HG03342 (cell line): ENCODE measurements at regions not wholly inside any gene's neighbourhood (a gene's known extent, or its start where the extent isn't known, plus 50 kb on each side); places are given as distances from the start of the nearest gene placed in this dataset.

Source experiments
- ATAC-seq: cut with Tn5 transposase; IDR thresholded peaks from one replicate; pipeline ENCODE4 v1.9.1; 2021; ENCODE audit warnings: mild to moderate bottlenecking, moderate library complexity; ENCODE audit not compliant: unreplicated experiment

DNA sequence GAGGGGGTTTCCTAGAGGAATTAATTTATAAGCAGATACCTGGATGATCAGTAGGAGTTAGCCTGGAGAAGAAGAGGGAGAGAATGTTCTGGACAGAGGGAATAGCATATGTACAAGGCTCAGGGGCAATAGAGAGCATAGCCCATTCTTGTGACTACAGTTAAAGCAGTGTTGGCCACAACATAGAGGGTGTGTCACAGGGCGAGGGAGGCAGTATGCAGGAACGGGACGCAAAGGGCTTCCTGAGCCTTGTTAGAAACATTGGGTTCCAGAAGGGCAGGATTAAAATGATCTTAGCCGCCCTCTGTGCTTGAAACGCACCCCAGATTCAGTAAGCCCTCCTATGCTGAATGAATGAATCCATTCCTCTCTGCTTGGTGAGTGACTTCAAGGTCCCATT, 142.2 kb upstream of the PWP1 start:
- no peak for ATAC-seq

DNA sequence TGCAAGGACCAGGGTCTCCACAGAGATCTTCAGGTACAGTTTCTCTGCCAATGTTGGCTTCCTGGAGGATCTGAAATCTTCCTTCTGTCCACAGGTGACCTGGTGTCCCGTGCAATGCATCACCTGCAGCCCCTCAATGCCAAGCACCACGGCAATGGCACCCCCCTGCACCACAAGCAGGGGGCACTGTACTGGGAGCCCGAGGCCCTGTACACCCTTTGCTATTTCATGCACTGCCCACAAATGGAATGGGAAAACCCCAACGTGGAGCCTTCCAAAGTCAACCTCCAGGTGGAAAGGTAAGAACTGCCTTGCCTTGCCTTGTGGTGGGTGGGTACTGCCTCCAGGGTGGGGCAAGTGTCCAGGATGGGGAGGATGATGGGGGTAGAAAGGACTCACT, 141.8 kb upstream of the PWP1 start:
- ATAC-seq = no peak

DNA sequence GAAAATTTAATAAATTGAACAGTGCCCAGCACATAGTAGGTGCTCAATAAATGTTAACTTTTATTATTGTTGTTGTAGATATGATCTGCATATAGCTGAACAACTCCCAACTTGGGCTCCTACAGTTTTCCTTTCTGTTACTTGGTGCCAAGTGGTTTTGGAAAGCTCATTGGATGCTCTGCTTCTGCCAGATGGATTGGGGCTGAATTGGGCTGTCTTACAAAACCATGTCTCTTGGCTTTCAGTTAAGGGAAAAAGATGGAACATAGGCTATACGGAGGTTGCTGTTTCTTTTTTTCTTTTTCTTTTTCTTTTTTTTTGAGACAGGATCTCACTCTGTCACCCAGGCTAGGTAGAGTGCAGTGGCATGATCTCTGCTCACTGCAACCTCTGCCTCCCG, 140.7 kb upstream of the PWP1 start:
- no peak for ATAC-seq

GRCh38 chr12:107545737-107546353, 139.8 kb upstream of the PWP1 start:
- no peak for ATAC-seq

DNA sequence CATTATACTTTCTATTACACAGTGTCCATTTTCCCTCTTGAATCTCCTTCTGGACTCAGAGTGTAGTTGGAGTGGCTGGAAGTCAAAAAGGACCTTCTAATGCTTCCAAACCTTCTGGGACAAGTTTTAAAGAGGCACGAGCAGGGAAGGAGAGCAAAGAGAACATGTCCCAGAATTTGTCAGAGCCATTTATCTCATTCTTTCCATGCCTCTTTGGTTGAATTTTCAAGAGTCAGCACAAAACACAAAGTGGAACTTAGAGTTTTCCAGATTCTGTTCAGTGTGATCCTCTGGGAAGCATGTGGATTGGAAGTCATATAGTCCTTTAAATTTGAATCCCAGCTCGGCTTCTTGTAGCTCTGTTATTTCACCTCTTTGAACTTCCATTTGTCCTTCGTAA, 138.2 kb upstream of the PWP1 start:
- no peak for ATAC-seq

- no peak for ATAC-seq
Observed at GRCh38 chr12:107549651-107550480, 135.7 kb upstream of the PWP1 start.

GRCh38 chr12:107551434-107551833, 134.2 kb upstream of the PWP1 start:
- no peak for ATAC-seq

- ATAC-seq = no peak
Observed at GRCh38 chr12:107552263-107552662, 133.3 kb upstream of the PWP1 start.

DNA sequence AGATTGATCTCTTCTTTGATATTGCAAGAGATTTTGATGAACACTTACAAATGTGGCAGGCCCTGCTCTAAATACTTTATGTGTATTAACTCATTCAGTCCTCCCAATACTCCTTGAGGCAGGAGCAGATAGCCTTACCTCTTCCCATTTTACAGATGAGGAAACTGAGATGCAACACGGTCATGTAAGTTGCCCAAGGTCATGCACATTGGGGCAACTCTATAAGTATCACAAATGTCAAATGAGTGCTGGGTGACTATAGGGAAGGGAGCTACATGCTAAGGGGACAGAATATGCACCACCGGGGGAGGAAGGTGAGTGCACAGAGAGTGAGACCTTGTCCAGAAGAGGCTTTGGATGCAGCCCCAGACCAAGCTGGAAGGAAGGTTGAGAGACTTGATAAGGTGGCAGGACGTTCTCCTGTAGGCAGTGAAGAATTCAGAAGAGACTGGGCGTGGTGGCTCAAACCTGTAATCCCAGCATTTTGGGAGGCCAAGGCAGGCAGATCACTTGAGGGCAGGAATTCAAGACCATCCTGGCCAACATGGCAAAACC, 132.3 kb upstream of the PWP1 start:
- ATAC-seq = no peak

- no peak for ATAC-seq
Observed at GRCh38 chr12:107554941-107555340, 130.7 kb upstream of the PWP1 start.

- no peak for ATAC-seq
Observed at GRCh38 chr12:107557026-107557425, 128.6 kb upstream of the PWP1 start.

DNA sequence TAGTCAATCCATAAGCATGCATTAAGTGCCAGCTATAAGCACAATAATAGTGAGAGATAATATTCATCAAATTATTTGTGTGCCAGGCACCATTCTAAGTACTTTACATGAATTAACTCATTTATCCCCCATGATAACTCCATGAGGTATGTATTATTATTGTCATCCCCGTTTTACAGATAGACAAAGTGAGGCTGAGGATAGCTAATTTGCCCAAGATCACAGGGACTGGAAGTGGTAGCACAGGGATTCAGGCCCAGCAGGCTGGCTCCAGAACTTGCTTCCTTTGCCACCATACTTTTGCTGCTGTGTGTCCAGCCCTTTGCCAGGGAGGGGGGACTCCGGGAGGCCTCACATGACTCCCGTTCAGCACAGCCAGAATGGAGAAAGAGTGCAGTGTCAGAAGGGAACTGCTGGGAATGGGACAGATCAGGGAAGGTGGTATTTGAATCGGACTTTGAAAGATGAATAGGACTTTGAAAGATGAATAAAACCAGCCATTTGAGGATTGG, 128.0 kb upstream of the PWP1 start:
- no peak for ATAC-seq

GRCh38 chr12:107558141-107558815, 127.3 kb upstream of the PWP1 start:
- no peak for ATAC-seq

- no peak for ATAC-seq
Observed at GRCh38 chr12:107558816-107559382, 126.7 kb upstream of the PWP1 start.

GRCh38 chr12:107560165-107560898, 125.3 kb upstream of the PWP1 start:
- ATAC-seq = no peak

- no peak for ATAC-seq
Observed at GRCh38 chr12:107560899-107561285, 124.7 kb upstream of the PWP1 start.

- no peak for ATAC-seq
Observed at GRCh38 chr12:107564946-107565345, 120.7 kb upstream of the PWP1 start.

DNA sequence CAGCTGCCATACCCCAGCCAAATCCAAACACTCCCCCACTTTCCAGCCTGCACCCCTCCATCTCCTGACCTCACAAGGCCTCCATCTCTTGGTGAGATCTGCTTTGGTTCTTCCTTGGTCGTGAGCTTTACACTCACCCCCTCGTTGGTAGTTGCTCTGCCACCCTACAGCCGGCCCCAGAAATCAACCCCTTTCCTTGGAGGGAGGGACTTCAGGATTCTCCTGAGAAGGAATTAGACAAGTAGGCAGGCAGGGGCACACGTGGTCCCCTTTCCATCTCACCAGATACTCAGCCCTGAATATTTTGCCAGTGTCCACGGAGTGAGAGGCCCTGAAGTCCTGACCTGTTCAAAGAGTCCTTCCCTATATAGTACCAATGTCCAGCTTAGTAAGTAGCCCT, 120.0 kb upstream of the PWP1 start:
- ATAC-seq = no peak

DNA sequence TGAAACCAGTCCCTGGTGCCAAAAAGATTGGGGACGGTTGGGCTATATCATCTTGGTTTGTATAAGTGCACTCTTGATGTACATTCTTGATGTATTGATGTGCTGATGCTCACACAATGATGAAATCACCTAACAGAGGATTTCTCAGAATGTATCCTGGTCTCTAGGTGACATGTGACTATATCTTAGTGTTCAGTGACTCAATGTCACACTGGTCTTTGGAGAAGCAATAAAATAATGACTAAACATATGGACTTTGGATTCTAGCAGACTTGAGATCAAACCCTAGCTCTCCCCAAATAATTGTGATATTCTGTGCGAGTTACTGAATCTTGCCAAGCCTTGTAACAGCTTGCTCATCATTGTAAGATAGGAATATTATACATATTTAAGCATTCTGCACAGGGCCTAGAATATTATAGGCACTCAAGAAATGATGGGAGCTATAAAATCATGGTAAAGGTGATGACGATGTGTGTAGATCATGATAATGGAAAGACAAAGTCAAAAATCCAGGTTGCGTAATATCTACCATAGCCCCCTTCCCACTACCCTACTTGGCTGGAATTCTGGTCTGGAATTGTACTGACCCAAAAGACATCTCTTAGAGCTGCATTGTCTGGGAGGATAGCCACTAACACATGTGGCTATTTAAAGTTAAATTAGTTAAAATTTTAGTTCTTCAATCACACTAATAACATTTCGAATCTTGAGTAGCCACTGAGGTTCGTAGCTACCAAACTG, 117.6 kb upstream of the PWP1 start:
- ATAC-seq = no peak

DNA sequence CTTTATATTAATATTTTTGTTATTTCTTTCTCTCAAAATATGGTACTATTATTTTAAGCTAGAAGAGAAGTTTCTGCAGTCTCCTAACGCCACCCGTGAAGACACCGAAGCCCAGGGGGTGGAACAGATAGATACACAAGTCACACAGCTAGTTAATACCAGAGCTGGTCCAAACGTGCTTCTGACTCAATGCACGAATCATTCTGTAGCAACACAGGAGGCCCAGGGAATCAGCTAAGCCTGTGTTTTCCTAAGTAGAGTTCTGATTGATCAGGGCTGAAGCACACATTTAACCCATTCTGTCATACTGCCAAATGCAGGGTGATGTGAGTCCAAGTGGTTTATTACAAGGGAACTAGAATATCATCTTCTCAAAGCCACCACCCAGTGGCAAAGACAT, 116.9 kb upstream of the PWP1 start:
- no peak for ATAC-seq
